ENCODE measurements at regions not wholly inside any gene's neighbourhood (a gene's known extent, or its start where the extent isn't known, plus 50 kb on each side); places are given as distances from the start of the nearest gene placed in this dataset.

- DNase-seq, result no peak
Measured at GRCh38 chr21:16424331-16424751, 694.6 kb downstream of the USP25 start.

GRCh38 chr21:16425376-16425775, 695.6 kb downstream of the USP25 start:
- DNase-seq, result no peak

- DNase-seq, result no peak
Measured at GRCh38 chr21:16426936-16427335, 697.2 kb downstream of the USP25 start.

GRCh38 chr21:16427587-16428087, 697.9 kb downstream of the USP25 start:
- no peak for DNase-seq

- no peak for DNase-seq
Measured at GRCh38 chr21:16437586-16437985, 707.8 kb downstream of the USP25 start.

GRCh38 chr21:16438761-16439160, 709.0 kb downstream of the USP25 start:
- no peak for DNase-seq

- no peak for DNase-seq
Measured at GRCh38 chr21:16441789-16442188, 712.0 kb downstream of the USP25 start.

GRCh38 chr21:16454399-16454798, 724.6 kb downstream of the USP25 start:
- no peak for DNase-seq

- no peak for DNase-seq
Measured at GRCh38 chr21:16455526-16455925, 725.7 kb downstream of the USP25 start.

GRCh38 chr21:16455978-16456377, 726.2 kb downstream of the USP25 start:
- no peak for DNase-seq

GRCh38 chr21:16457498-16457897, 727.7 kb downstream of the USP25 start:
- no peak for DNase-seq

- DNase-seq, result no peak
Measured at GRCh38 chr21:16460936-16461335, 731.2 kb downstream of the USP25 start.

- DNase-seq, result peak; percentile 55
Measured at GRCh38 chr21:16464211-16464889, 734.6 kb downstream of the USP25 start.

GRCh38 chr21:16468184-16468583, 738.4 kb downstream of the USP25 start:
- DNase-seq, result peak; percentile 40

GRCh38 chr21:16473988-16474387, 744.2 kb downstream of the USP25 start:
- DNase-seq, result peak; percentile 25

GRCh38 chr21:16476056-16476825, 746.5 kb downstream of the USP25 start:
- DNase-seq, result peak; percentile 24

- no peak for DNase-seq
Measured at GRCh38 chr21:16488042-16488441, 758.3 kb downstream of the USP25 start.

- DNase-seq, result no peak
Measured at GRCh38 chr21:16492356-16492755, 762.6 kb downstream of the USP25 start.

GRCh38 chr21:16492892-16493291, 763.1 kb downstream of the USP25 start:
- no peak for DNase-seq

- no peak for DNase-seq
Measured at GRCh38 chr21:16496609-16497008, 766.8 kb downstream of the USP25 start.

- DNase-seq, result no peak
Measured at GRCh38 chr21:16500271-16500670, 770.5 kb downstream of the USP25 start.

GRCh38 chr21:16502273-16502672, 772.5 kb downstream of the USP25 start:
- no peak for DNase-seq

GRCh38 chr21:16502897-16503296, 773.1 kb downstream of the USP25 start:
- DNase-seq, result no peak

- DNase-seq, result peak; percentile 17
Measured at GRCh38 chr21:16504281-16504680, 774.5 kb downstream of the USP25 start.
